H9 (cell line): ENCODE measurements at regions not wholly inside any gene's neighbourhood (a gene's known extent, or its start where the extent isn't known, plus 50 kb on each side); places are given as distances from the start of the nearest gene placed in this dataset.

Source experiments
- DNase-seq: peaks from one replicate; pipeline ENCODE4 v3.0.0-alpha.2; 2017
- H2AFZ ChIP-seq: one replicate; pipeline ENCODE4 v1.6.1; 2013; ENCODE audit warnings: mild to moderate bottlenecking, low read length, control low read depth, moderate library complexity
- H2AK5ac ChIP-seq: 2 replicates; pipeline ENCODE4 v1.6.1; 2013; ENCODE audit warnings: low read length, control low read depth, mixed read lengths; ENCODE audit not compliant: insufficient read length
- H2BK120ac ChIP-seq: one replicate; pipeline ENCODE4 v1.6.1; 2013; ENCODE audit warnings: low read depth, mild to moderate bottlenecking, low read length, control low read depth, inconsistent platforms; ENCODE audit not compliant: poor library complexity, severe bottlenecking
- H2BK12ac ChIP-seq: 2 replicates; pipeline ENCODE4 v1.6.1; 2013; ENCODE audit warnings: low read length, control low read depth, mixed read lengths, low read depth; ENCODE audit not compliant: insufficient read length
- H2BK15ac ChIP-seq: 2 replicates; pipeline ENCODE4 v1.6.1; 2013; ENCODE audit warnings: low read depth, low read length, control low read depth
- H2BK20ac ChIP-seq: one replicate; pipeline ENCODE4 v1.6.1; 2013; ENCODE audit warnings: low read depth, mild to moderate bottlenecking, low read length, control low read depth, inconsistent platforms; ENCODE audit not compliant: poor library complexity, severe bottlenecking
- H2BK5ac ChIP-seq: 2 replicates; pipeline ENCODE4 v1.6.1; 2013; ENCODE audit warnings: low read length, control low read depth, mixed read lengths; ENCODE audit not compliant: insufficient read length
- H3K14ac ChIP-seq: 2 replicates; pipeline ENCODE4 v1.6.1; 2013; ENCODE audit warnings: low read length, control low read depth; ENCODE audit not compliant: insufficient read depth
- H3K18ac ChIP-seq: 2 replicates; pipeline ENCODE4 v1.6.1; 2013; ENCODE audit warnings: low read depth, mild to moderate bottlenecking, mixed read lengths, low read length, control low read depth; ENCODE audit not compliant: insufficient read length
- H3K23ac ChIP-seq: 2 replicates; pipeline ENCODE4 v1.6.1; 2013; ENCODE audit warnings: low read length, control low read depth, mixed read lengths, low read depth; ENCODE audit not compliant: insufficient read length
- H3K23me2 ChIP-seq: 2 replicates; pipeline ENCODE4 v1.6.1; 2013; ENCODE audit warnings: low read depth, mild to moderate bottlenecking, mixed read lengths, low read length, control low read depth; ENCODE audit not compliant: insufficient read length, poor library complexity, severe bottlenecking
- H3K27ac ChIP-seq: 2 replicates; pipeline ENCODE4 v1.5.1; 2013; ENCODE audit warnings: low read length, control low read depth, mixed read lengths, low read depth; ENCODE audit not compliant: insufficient read length
- H3K27me3 ChIP-seq: 2 replicates; pipeline ENCODE4 v1.6.1; 2013; ENCODE audit warnings: low read length, control low read depth, inconsistent platforms; ENCODE audit not compliant: insufficient read depth
- H3K4ac ChIP-seq: 2 replicates; pipeline ENCODE4 v1.6.1; 2013; ENCODE audit warnings: low read depth, mild to moderate bottlenecking, control low read depth, inconsistent platforms, low read length, moderate library complexity
- H3K4me1 ChIP-seq: 2 replicates; pipeline ENCODE4 v1.6.1; 2013; ENCODE audit warnings: low read length, control low read depth, inconsistent platforms; ENCODE audit not compliant: insufficient read depth
- H3K4me2 ChIP-seq: 2 replicates; pipeline ENCODE4 v1.6.1; 2013; ENCODE audit warnings: low read length, control low read depth, mixed read lengths; ENCODE audit not compliant: insufficient read length, insufficient read depth
- H3K56ac ChIP-seq: 2 replicates; pipeline ENCODE4 v1.6.1; 2013; ENCODE audit warnings: low read depth, mild to moderate bottlenecking, mixed read lengths, low read length, control low read depth; ENCODE audit not compliant: insufficient read length
- H3K79me1 ChIP-seq: 2 replicates; pipeline ENCODE4 v1.6.1; 2013; ENCODE audit warnings: low read depth, mild to moderate bottlenecking, moderate library complexity, low read length, control low read depth, inconsistent platforms; ENCODE audit not compliant: insufficient read depth, poor library complexity, severe bottlenecking
- H3K79me2 ChIP-seq: 2 replicates; pipeline ENCODE4 v1.6.1; 2013; ENCODE audit warnings: low read length, control low read depth, inconsistent platforms; ENCODE audit not compliant: insufficient read depth
- H3K9ac ChIP-seq: 2 replicates; pipeline ENCODE4 v1.6.1; 2013; ENCODE audit warnings: low read length, control low read depth, mixed read lengths; ENCODE audit not compliant: insufficient read length; ENCODE audit errors: extremely low read depth
- H3K9me3 ChIP-seq: one replicate; pipeline ENCODE4 v1.6.1; 2013; ENCODE audit warnings: low read depth, low read length, inconsistent platforms; ENCODE audit not compliant: control insufficient read depth
- H3T11ph ChIP-seq: one replicate; pipeline ENCODE4 v1.6.1; 2013; ENCODE audit warnings: mild to moderate bottlenecking, low read length, control low read depth, inconsistent platforms
- H4K20me1 ChIP-seq: one replicate; pipeline ENCODE4 v1.6.1; 2013; ENCODE audit not compliant: control insufficient read depth, insufficient read length, insufficient read depth
- H4K5ac ChIP-seq: 2 replicates; pipeline ENCODE4 v1.6.1; 2013; ENCODE audit warnings: low read depth, mild to moderate bottlenecking, mixed read lengths, low read length, control low read depth; ENCODE audit not compliant: insufficient read length
- H4K8ac ChIP-seq: replicated peaks from 2 replicates; pipeline ENCODE4 v1.6.1; 2013; ENCODE audit warnings: low read length, control low read depth, mixed read lengths, low read depth; ENCODE audit not compliant: insufficient read length
- H4K91ac ChIP-seq: 2 replicates; pipeline ENCODE4 v1.6.1; 2013; ENCODE audit warnings: low read depth, mild to moderate bottlenecking, moderate library complexity, mixed read lengths, low read length, control low read depth; ENCODE audit not compliant: insufficient read length
- H3K27ac Mint-ChIP-seq, 3 experiments: 2 replicates in 2 of 3; 3 replicates in 1 of 3; pipeline ENCODE4 v1.8.0; 2020 to 2021; ENCODE audit warnings: mixed read lengths in 3 of 3, mild to moderate bottlenecking in 1 of 3, moderate library complexity in 1 of 3
- H3K27me3 Mint-ChIP-seq: 2 replicates; pipeline ENCODE4 v1.8.0; 2021; ENCODE audit warnings: low read depth, mild to moderate bottlenecking, moderate library complexity, mixed read lengths
- H3K36me3 Mint-ChIP-seq, 3 experiments: 2 replicates in 2 of 3; 3 replicates in 1 of 3; pipeline ENCODE4 v1.8.0; 2020 to 2021; ENCODE audit warnings: low read depth in 3 of 3, mixed read lengths in 3 of 3; ENCODE audit not compliant: insufficient read depth in 1 of 3
- H3K4me1 Mint-ChIP-seq, 2 experiments: 2 replicates each; pipeline ENCODE4 v1.8.0; 2020; ENCODE audit warnings: mixed read lengths in 2 of 2
- H3K4me3 Mint-ChIP-seq, 2 experiments: 2 replicates in 1 of 2; 3 replicates in 1 of 2; pipeline ENCODE4 v1.8.0; 2020 to 2021; ENCODE audit warnings: mild to moderate bottlenecking in 2 of 2, mixed read lengths in 2 of 2, moderate library complexity in 1 of 2
- H3K9me3 Mint-ChIP-seq, 2 experiments: 2 replicates in 1 of 2; 3 replicates in 1 of 2; pipeline ENCODE4 v1.8.0; 2020; ENCODE audit warnings: mild to moderate bottlenecking in 2 of 2, mixed read lengths in 2 of 2, moderate library complexity in 1 of 2
- TF ChIP-seq, protein P1 (sequence below): fragments of 200-600 bp; sonication (generic); conservative IDR thresholded peaks from 3 replicates; pipeline ENCODE4 v1.8.0; 2021; ENCODE audit warnings: antibody characterized with exemption, mild to moderate bottlenecking

DNA sequence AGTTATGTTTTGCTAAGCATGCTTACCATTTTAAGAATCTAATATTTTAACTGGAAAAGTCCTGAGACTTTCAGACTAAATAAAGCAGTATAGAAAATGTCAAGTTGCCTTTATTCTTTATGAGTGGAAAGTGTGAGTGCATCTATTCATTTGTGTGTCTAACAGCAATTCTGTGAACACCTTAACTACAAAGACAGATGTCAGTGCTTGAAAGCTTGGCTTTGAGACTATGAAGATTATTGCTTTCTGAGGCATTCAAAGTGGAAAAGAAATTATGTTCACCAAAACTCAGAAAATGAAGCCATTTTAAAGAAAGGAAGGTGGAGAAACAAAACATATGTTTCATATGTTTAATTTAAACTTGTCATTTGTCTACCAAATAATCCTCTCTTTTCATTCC lies 294.5 kb upstream of the SEMA3C start:
- Histone ChIP-seq H3K79me2 (no peaks in the 10 kb centered on the region), H2BK20ac (no peak overlapping the region), H4K20me1 (no peaks in the 10 kb centered on the region), H4K91ac (no peak overlapping the region), H3K9ac (no peak overlapping the region), H3K27me3 (no peaks in the 10 kb centered on the region), H3K4ac (no peak overlapping the region), H2BK12ac (no peak overlapping the region), H2BK120ac (no peak overlapping the region), H3K23me2 (no peaks in the 10 kb centered on the region), H4K8ac (no peak overlapping the region), H3K4me1 (no peaks in the 10 kb centered on the region), H3K14ac (no peak overlapping the region), H3K9me3 (no peaks in the 10 kb centered on the region), H3K79me1 (no peaks in the 10 kb centered on the region), H3K23ac (no peak overlapping the region), H4K5ac (no peak overlapping the region), H3K4me2 (no peak overlapping the region), H3T11ph (no peak overlapping the region), H3K18ac (no peak overlapping the region), H2AFZ (no peak overlapping the region), H3K56ac (no peak overlapping the region), H2AK5ac (no peak overlapping the region), H3K27ac (no peak overlapping the region), H2BK5ac (no peak overlapping the region), H2BK15ac (no peak overlapping the region)
- DNase-seq: no peak
- Mint-ChIP-seq H3K9me3 (no peaks in the 10 kb centered on the region), H3K4me3 (no peak overlapping the region), H3K36me3 (no peaks in the 10 kb centered on the region), H3K27me3 (no peaks in the 10 kb centered on the region), H3K27ac (no peak overlapping the region), H3K4me1 (no peaks in the 10 kb centered on the region)
- TF ChIP-seq, protein P1, sequence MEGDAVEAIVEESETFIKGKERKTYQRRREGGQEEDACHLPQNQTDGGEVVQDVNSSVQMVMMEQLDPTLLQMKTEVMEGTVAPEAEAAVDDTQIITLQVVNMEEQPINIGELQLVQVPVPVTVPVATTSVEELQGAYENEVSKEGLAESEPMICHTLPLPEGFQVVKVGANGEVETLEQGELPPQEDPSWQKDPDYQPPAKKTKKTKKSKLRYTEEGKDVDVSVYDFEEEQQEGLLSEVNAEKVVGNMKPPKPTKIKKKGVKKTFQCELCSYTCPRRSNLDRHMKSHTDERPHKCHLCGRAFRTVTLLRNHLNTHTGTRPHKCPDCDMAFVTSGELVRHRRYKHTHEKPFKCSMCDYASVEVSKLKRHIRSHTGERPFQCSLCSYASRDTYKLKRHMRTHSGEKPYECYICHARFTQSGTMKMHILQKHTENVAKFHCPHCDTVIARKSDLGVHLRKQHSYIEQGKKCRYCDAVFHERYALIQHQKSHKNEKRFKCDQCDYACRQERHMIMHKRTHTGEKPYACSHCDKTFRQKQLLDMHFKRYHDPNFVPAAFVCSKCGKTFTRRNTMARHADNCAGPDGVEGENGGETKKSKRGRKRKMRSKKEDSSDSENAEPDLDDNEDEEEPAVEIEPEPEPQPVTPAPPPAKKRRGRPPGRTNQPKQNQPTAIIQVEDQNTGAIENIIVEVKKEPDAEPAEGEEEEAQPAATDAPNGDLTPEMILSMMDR: no peak
